Peyer's patch (tissue), 4 donors: ENCODE measurements at regions not wholly inside any gene's neighbourhood (a gene's known extent, or its start where the extent isn't known, plus 50 kb on each side); places are given as distances from the start of the nearest gene placed in this dataset.

Source experiments
- POLR2A ChIP-seq, 2 donors: fragments of 450-650 bp; IDR thresholded peaks; one replicate each; pipeline ENCODE4 v1.5.1; 2017; ENCODE audit warnings: antibody characterized with exemption in 2 of 2, mild to moderate bottlenecking in 2 of 2, moderate library complexity in 2 of 2
- TF ChIP-seq, protein P1 (sequence below), 6 experiments: fragments of 450-650 bp in 4 of 6; fragments of 200-600 bp in 2 of 6; sonication (generic) in 1 of 6; IDR thresholded peaks; one replicate each; pipeline ENCODE4 v1.5.1; 2017 to 2019; ENCODE audit warnings: antibody characterized with exemption in 6 of 6, mild to moderate bottlenecking in 3 of 6, moderate library complexity in 1 of 6

DNA sequence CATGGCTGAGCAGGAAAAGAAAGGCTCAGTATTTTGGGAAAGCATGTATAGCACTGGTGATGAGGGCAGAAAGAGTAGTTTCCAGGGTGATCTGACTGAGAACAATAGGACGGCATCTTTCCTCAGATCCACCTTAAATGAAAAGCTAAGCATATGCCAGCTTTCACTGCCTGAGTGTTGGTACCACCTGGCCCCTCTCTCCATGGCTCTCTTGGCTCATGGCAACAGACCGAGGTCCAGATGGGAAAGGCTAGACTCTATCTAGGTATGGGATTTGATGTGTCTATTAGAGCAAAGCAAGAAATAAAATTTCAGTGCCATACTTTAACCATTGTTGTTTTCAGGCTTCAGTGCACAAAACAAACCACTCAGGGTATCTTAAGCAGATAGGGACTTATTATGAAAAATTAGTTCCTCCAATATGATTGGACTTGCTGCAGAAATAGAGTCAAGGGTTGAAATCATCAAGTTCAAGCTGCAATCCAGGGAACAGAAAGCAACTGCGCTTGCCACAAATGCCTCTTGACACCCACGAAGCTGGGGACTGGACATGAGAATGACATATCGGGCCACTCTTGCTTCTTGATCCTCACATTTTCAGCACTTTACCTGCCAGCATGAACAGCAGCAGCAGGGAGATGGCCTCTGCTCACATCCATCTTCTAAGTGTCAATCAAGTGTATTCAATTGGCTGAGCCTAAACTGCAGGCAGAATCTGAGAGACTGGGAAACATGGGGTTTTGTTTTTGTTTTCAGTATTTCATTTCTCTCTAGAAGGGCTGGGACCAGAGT, 64.0 kb upstream of the SNX19 start:
- no peak for TF ChIP-seq POLR2A (IDR thresholded peaks at IDR 0.05)
- TF ChIP-seq, protein P1, sequence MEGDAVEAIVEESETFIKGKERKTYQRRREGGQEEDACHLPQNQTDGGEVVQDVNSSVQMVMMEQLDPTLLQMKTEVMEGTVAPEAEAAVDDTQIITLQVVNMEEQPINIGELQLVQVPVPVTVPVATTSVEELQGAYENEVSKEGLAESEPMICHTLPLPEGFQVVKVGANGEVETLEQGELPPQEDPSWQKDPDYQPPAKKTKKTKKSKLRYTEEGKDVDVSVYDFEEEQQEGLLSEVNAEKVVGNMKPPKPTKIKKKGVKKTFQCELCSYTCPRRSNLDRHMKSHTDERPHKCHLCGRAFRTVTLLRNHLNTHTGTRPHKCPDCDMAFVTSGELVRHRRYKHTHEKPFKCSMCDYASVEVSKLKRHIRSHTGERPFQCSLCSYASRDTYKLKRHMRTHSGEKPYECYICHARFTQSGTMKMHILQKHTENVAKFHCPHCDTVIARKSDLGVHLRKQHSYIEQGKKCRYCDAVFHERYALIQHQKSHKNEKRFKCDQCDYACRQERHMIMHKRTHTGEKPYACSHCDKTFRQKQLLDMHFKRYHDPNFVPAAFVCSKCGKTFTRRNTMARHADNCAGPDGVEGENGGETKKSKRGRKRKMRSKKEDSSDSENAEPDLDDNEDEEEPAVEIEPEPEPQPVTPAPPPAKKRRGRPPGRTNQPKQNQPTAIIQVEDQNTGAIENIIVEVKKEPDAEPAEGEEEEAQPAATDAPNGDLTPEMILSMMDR (IDR thresholded peaks at IDR 0.05), result no peak
